Endothelial cell (in vitro differentiated cells): ENCODE measurements at regions not wholly inside any gene's neighbourhood (a gene's known extent, or its start where the extent isn't known, plus 50 kb on each side); places are given as distances from the start of the nearest gene placed in this dataset.

Source experiments
- DNase-seq: peaks from one replicate; pipeline ENCODE4 v3.0.0; 2021; ENCODE audit warnings: low spot score
- H3K27ac Mint-ChIP-seq: one replicate; pipeline ENCODE4 v1.8.0; 2021; ENCODE audit warnings: mixed read lengths, inconsistent platforms; ENCODE audit not compliant: unreplicated experiment
- H3K27me3 Mint-ChIP-seq: one replicate; pipeline ENCODE4 v1.8.0; 2021; ENCODE audit warnings: mild to moderate bottlenecking, moderate library complexity, mixed read lengths, inconsistent platforms; ENCODE audit not compliant: unreplicated experiment
- H3K36me3 Mint-ChIP-seq: one replicate; pipeline ENCODE4 v1.8.0; 2021; ENCODE audit warnings: mild to moderate bottlenecking, low read depth, mixed read lengths, inconsistent platforms; ENCODE audit not compliant: unreplicated experiment
- H3K4me1 Mint-ChIP-seq: one replicate; pipeline ENCODE4 v1.8.0; 2021; ENCODE audit warnings: mild to moderate bottlenecking, mixed read lengths, inconsistent platforms; ENCODE audit not compliant: unreplicated experiment
- H3K4me3 Mint-ChIP-seq: one replicate; pipeline ENCODE4 v1.8.0; 2021; ENCODE audit warnings: mild to moderate bottlenecking, mixed read lengths, inconsistent platforms; ENCODE audit not compliant: unreplicated experiment
- H3K9me3 Mint-ChIP-seq: one replicate; pipeline ENCODE4 v1.8.0; 2021; ENCODE audit warnings: mixed read lengths, inconsistent platforms; ENCODE audit not compliant: unreplicated experiment
- TF ChIP-seq, protein P1 (sequence below): fragments of 200-600 bp; sonication (generic); IDR thresholded peaks from one replicate; pipeline ENCODE4 v1.5.0; 2021; ENCODE audit warnings: antibody characterized with exemption; ENCODE audit not compliant: unreplicated experiment

DNA sequence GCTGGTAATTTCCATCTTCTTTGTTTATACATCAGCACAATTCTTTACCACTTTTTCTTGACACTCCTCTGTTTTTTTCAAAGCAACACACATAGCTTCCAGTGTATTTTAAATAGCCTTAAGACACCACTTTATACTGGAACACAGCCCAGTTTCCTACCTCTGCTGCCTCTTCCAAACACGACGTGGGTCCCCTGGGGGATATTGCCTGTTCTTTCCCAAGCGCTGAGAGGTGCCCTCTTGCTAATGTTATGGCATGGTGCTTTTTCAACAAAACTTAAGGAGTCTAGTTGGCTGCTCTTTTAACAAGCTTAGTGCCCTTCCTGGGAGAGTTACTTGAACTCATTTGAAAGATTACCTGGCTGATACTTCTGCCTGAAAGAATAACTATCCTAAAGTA is 112.7 kb downstream of the OLFM4 start:
- TF ChIP-seq, protein P1, sequence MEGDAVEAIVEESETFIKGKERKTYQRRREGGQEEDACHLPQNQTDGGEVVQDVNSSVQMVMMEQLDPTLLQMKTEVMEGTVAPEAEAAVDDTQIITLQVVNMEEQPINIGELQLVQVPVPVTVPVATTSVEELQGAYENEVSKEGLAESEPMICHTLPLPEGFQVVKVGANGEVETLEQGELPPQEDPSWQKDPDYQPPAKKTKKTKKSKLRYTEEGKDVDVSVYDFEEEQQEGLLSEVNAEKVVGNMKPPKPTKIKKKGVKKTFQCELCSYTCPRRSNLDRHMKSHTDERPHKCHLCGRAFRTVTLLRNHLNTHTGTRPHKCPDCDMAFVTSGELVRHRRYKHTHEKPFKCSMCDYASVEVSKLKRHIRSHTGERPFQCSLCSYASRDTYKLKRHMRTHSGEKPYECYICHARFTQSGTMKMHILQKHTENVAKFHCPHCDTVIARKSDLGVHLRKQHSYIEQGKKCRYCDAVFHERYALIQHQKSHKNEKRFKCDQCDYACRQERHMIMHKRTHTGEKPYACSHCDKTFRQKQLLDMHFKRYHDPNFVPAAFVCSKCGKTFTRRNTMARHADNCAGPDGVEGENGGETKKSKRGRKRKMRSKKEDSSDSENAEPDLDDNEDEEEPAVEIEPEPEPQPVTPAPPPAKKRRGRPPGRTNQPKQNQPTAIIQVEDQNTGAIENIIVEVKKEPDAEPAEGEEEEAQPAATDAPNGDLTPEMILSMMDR: no peak
- no peak overlapping the region for H3K4me3 Mint-ChIP-seq
- no peaks in the 10 kb centered on the region for H3K27me3 Mint-ChIP-seq
- H3K9me3 Mint-ChIP-seq: no peaks in the 10 kb centered on the region
- no peaks in the 10 kb centered on the region for H3K36me3 Mint-ChIP-seq
- H3K4me1 Mint-ChIP-seq: peaks cover 5% of the 10 kb centered on the region
- no peak overlapping the region for H3K27ac Mint-ChIP-seq
- DNase-seq: no peak

- H3K4me3 Mint-ChIP-seq: no peak overlapping the region
- no peaks in the 10 kb centered on the region for H3K36me3 Mint-ChIP-seq
- H3K9me3 Mint-ChIP-seq: no peaks in the 10 kb centered on the region
- H3K4me1 Mint-ChIP-seq: peaks cover 5% of the 10 kb centered on the region
- no peak overlapping the region for H3K27ac Mint-ChIP-seq
- no peak for DNase-seq
- TF ChIP-seq, protein P1: no peak
- H3K27me3 Mint-ChIP-seq: no peaks in the 10 kb centered on the region
Measured at GRCh38 chr13:53142306-53142705, 113.7 kb downstream of the OLFM4 start.

GRCh38 chr13:53143757-53144339 is 115.2 kb downstream of the OLFM4 start:
- no peak overlapping the region for H3K4me3 Mint-ChIP-seq
- no peaks in the 10 kb centered on the region for H3K9me3 Mint-ChIP-seq
- H3K36me3 Mint-ChIP-seq: no peaks in the 10 kb centered on the region
- peaks cover 1% of the 10 kb centered on the region for H3K27me3 Mint-ChIP-seq
- H3K27ac Mint-ChIP-seq: no peak overlapping the region
- TF ChIP-seq, protein P1: no peak
- no peak for DNase-seq
- H3K4me1 Mint-ChIP-seq: peaks cover 5% of the 10 kb centered on the region

GRCh38 chr13:53144826-53145225 is 116.2 kb downstream of the OLFM4 start:
- Mint-ChIP-seq H3K27ac (no peak overlapping the region), H3K9me3 (no peaks in the 10 kb centered on the region), H3K4me1 (peaks cover 5% of the 10 kb centered on the region), H3K36me3 (no peaks in the 10 kb centered on the region), H3K4me3 (no peak overlapping the region), H3K27me3 (peaks cover 1% of the 10 kb centered on the region)
- TF ChIP-seq, protein P1: no peak
- no peak for DNase-seq

DNA sequence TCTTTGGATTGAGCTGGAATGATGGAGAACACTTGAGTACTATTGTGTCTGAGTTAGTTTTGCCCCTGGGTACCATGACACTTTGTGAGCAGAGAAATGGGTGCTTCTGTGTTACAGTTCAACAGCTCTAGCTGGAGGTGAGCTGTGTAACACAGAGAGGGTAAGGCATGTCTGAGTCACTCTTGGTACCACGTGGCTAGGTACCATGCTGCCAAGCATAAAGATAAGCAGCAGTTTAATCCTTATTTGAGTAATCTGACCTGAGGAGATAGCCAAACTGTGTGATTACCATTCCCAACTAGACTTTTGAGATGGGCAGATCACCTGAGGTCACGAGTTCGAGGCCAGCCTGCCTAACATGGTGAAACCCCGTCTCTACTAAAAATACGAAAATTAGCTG is 122.0 kb downstream of the OLFM4 start:
- DNase-seq: no peak
- Mint-ChIP-seq H3K4me1 (no peaks in the 10 kb centered on the region), H3K4me3 (no peak overlapping the region), H3K9me3 (no peaks in the 10 kb centered on the region), H3K36me3 (no peaks in the 10 kb centered on the region), H3K27ac (no peak overlapping the region), H3K27me3 (peaks cover 1% of the 10 kb centered on the region)
- TF ChIP-seq, protein P1: no peak
